HepG2 (cell line): ENCODE measurements at regions not wholly inside any gene's neighbourhood (a gene's known extent, or its start where the extent isn't known, plus 50 kb on each side); places are given as distances from the start of the nearest gene placed in this dataset.

Experiments used
- CBX5 ChIP-seq: sonication (generic); formaldehyde crosslinking; IDR thresholded peaks from 2 replicates; pipeline ENCODE4 v1.4.0; 2020; ENCODE audit warnings: missing genetic modification reagents, borderline replicate concordance
- CTCF ChIP-seq: sonication (generic); formaldehyde crosslinking; IDR thresholded peaks from 2 replicates; pipeline ENCODE4 v1.5.0; 2020; ENCODE audit warnings: mild to moderate bottlenecking, missing genetic modification reagents, moderate library complexity
- ELF1 ChIP-seq: sonication (generic); formaldehyde crosslinking; IDR thresholded peaks from 2 replicates; pipeline ENCODE4 v1.4.0; 2020; ENCODE audit warnings: missing genetic modification reagents
- HINFP ChIP-seq: sonication (generic); formaldehyde crosslinking; IDR thresholded peaks from 2 replicates; pipeline ENCODE4 v1.4.0; 2020; ENCODE audit warnings: low read depth, mild to moderate bottlenecking, missing genetic modification reagents
- MAFF ChIP-seq: IDR thresholded peaks from 2 replicates; pipeline ENCODE4 v1.6.1; 2011; ENCODE audit warnings: low read depth, low read length, improper control_type of control experiment
- MAFK ChIP-seq, 2 experiments: IDR thresholded peaks in 1 of 2; conservative IDR thresholded peaks in 1 of 2; 2 replicates each; pipeline ENCODE4 v1.6.1; 2011; ENCODE audit warnings: improper control_type of control experiment in 2 of 2, low read length in 2 of 2
- SP1 ChIP-seq, 2 experiments: fragments of 450-650 bp in 1 of 2; sonication (generic) in 1 of 2; formaldehyde crosslinking in 1 of 2; IDR thresholded peaks; 2 replicates each; pipeline versions ENCODE4 v1.4.0 to v1.6.1; 2016 to 2020; ENCODE audit warnings: missing genetic modification reagents in 1 of 2
- SUZ12 ChIP-seq: fragments of 150-350 bp; IDR thresholded peaks from 2 replicates; pipeline ENCODE4 v1.6.1; 2014; ENCODE audit warnings: low read depth, low read length
- SYNCRIP ChIP-seq: fragments of 200-400 bp; formaldehyde crosslinking; IDR thresholded peaks from 2 replicates; pipeline ENCODE4 v1.6.1; 2018; ENCODE audit warnings: mild to moderate bottlenecking, low read depth, low read length; ENCODE audit not compliant: insufficient read depth
- YY1 ChIP-seq: IDR thresholded peaks from 2 replicates; pipeline ENCODE4 v1.6.1; 2011; ENCODE audit warnings: low read length, low read depth, moderate library complexity, mild to moderate bottlenecking; ENCODE audit not compliant: insufficient read depth, insufficient replicate concordance

GRCh38 chr15:99506399-99506798 lies 59.4 kb upstream of the MEF2A start:
- TF ChIP-seq SUZ12, result no peak
- TF ChIP-seq SYNCRIP, result no peak
- no peak for TF ChIP-seq HINFP
- no peak for TF ChIP-seq CTCF (CRISPR knock-in tag)
- no peak for TF ChIP-seq MAFK (conservative IDR thresholded peaks at IDR 0.05 in 1 of 2, IDR thresholded peaks at IDR 0.05 in 1 of 2; ENCODE audit: low read length in 2 of 2)
- no peak for TF ChIP-seq YY1
- TF ChIP-seq ELF1 (CRISPR knock-in tag), result no peak
- TF ChIP-seq SP1 (IDR thresholded peaks at IDR 0.05), result no peak
- TF ChIP-seq SP1 (CRISPR knock-in tag; IDR thresholded peaks at IDR 0.05), result no peak
- TF ChIP-seq MAFF, result no peak
- no peak for TF ChIP-seq CBX5 (CRISPR knock-in tag)
